Mesendoderm (in vitro differentiated cells): ENCODE measurements at regions not wholly inside any gene's neighbourhood (a gene's known extent, or its start where the extent isn't known, plus 50 kb on each side); places are given as distances from the start of the nearest gene placed in this dataset.

Source experiments
- DNase-seq: peaks from one replicate; pipeline ENCODE4 v3.0.0; 2013
- H2AK5ac ChIP-seq: 2 replicates; pipeline ENCODE4 v1.6.1; 2013; ENCODE audit warnings: low read length, inconsistent platforms
- H2BK120ac ChIP-seq: 2 replicates; pipeline ENCODE4 v1.6.1; 2013; ENCODE audit warnings: low read depth, mild to moderate bottlenecking, low read length, moderate library complexity, mixed read lengths
- H2BK15ac ChIP-seq: replicated peaks from 2 replicates; pipeline ENCODE4 v1.6.1; 2013; ENCODE audit warnings: low read depth, mild to moderate bottlenecking, moderate library complexity
- H2BK5ac ChIP-seq: 2 replicates; pipeline ENCODE4 v1.6.1; 2013; ENCODE audit warnings: low read length, inconsistent platforms
- H3K18ac ChIP-seq: 2 replicates; pipeline ENCODE4 v1.6.1; 2013; ENCODE audit warnings: mild to moderate bottlenecking, low read length, mixed read lengths
- H3K23ac ChIP-seq: one replicate; pipeline ENCODE4 v1.6.1; 2013; ENCODE audit warnings: low read length
- H3K27ac ChIP-seq: 2 replicates; pipeline ENCODE4 v1.5.1; 2013; ENCODE audit warnings: low read depth, mild to moderate bottlenecking, inconsistent platforms, low read length, moderate library complexity
- H3K27me3 ChIP-seq: 2 replicates; pipeline ENCODE4 v1.6.1; 2013; ENCODE audit warnings: low read length, control low read depth, mild to moderate bottlenecking, inconsistent platforms; ENCODE audit not compliant: insufficient read depth, poor library complexity
- H3K36me3 ChIP-seq: 2 replicates; pipeline ENCODE4 v1.6.1; 2013; ENCODE audit warnings: low read length, inconsistent platforms; ENCODE audit not compliant: control insufficient read depth, insufficient read depth
- H3K4ac ChIP-seq: one replicate; pipeline ENCODE4 v1.6.1; 2013; ENCODE audit warnings: low read depth, mild to moderate bottlenecking, low read length, moderate library complexity
- H3K4me1 ChIP-seq: 2 replicates; pipeline ENCODE4 v1.6.1; 2013; ENCODE audit warnings: low read depth, low read length, inconsistent platforms; ENCODE audit not compliant: control insufficient read depth
- H3K4me2 ChIP-seq: 2 replicates; pipeline ENCODE4 v1.6.1; 2013; ENCODE audit warnings: low read length
- H3K4me3 ChIP-seq: 2 replicates; pipeline ENCODE4 v1.5.1; 2013; ENCODE audit warnings: mild to moderate bottlenecking, low read length
- H3K56ac ChIP-seq: one replicate; pipeline ENCODE4 v1.6.1; 2013; ENCODE audit warnings: low read length
- H3K79me1 ChIP-seq: 2 replicates; pipeline ENCODE4 v1.6.1; 2013; ENCODE audit warnings: low read length, inconsistent platforms
- H3K79me2 ChIP-seq: 2 replicates; pipeline ENCODE4 v1.6.1; 2013; ENCODE audit warnings: mild to moderate bottlenecking, low read length; ENCODE audit not compliant: control insufficient read depth, insufficient read depth
- H3K9ac ChIP-seq: 2 replicates; pipeline ENCODE4 v1.6.1; 2013; ENCODE audit warnings: low read length, inconsistent platforms
- H4K5ac ChIP-seq: one replicate; pipeline ENCODE4 v1.6.1; 2013; ENCODE audit warnings: low read length
- H4K8ac ChIP-seq: one replicate; pipeline ENCODE4 v1.6.1; 2013; ENCODE audit warnings: low read depth, mild to moderate bottlenecking, control low read depth, low read length, moderate library complexity
- WGBS: extraction: QIAGEN DNeasy Blood & Tissue Kit; methylation state at CpG from one replicate; pipeline ENCODE4 v1.1.7; 2013; ENCODE audit warnings: low lambda C conversion rate, missing lambda C conversion rate; ENCODE audit not compliant: insufficient coverage; ENCODE audit errors: extremely low coverage; 5-methylcytosine and 5-hydroxymethylcytosine counted together

DNA sequence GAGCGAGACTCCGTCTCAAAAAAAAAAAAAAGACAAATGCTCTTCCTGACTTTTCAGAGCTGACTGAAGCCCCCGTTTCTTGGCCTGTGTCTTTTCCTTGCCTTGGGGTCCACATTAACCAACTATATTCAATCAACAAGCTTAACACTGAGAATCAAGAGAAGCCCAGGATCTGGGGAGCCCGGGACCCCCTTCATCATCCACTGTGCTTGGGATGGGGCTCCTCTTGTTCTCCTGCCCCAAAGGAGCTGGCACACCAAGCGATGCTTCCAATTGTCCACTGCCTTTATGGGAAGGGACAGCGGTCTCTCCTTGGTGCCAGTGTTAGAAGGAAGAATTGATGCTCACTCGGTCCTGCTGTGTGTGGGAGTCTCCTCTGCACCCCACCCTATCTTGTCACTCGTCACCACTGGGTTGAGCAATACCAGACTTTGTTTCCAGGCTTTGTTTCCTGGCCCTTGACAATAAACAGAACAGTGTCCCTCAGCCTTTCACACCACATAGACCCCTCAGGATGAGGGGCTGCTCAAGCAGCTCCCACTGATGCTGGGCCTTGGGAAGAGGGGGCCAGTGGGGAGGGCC is 146.7 kb downstream of the KCNJ12 start:
- H3K79me2 ChIP-seq: no peaks in the 10 kb centered on the region
- no peak overlapping the region for H2BK120ac ChIP-seq
- H3K4ac ChIP-seq: no peak overlapping the region
- no peak overlapping the region for H3K23ac ChIP-seq
- H3K9ac ChIP-seq: no peak overlapping the region
- H3K18ac ChIP-seq: no peak overlapping the region
- H3K79me1 ChIP-seq: no peaks in the 10 kb centered on the region
- no peaks in the 10 kb centered on the region for H3K27me3 ChIP-seq
- H2BK15ac ChIP-seq: no peak overlapping the region
- DNase-seq: no peak
- no peak overlapping the region for H3K4me3 ChIP-seq
- no peak overlapping the region for H3K27ac ChIP-seq
- no peak overlapping the region for H2BK5ac ChIP-seq
- H2AK5ac ChIP-seq: no peak overlapping the region
- H4K8ac ChIP-seq: no peak overlapping the region
- H4K5ac ChIP-seq: no peak overlapping the region
- no peaks in the 10 kb centered on the region for H3K4me1 ChIP-seq
- no peak overlapping the region for H3K4me2 ChIP-seq
- H3K36me3 ChIP-seq: no peaks in the 10 kb centered on the region
- no peak overlapping the region for H3K56ac ChIP-seq
- no CpG with 5 or more reads among the region's 8 CpGs for WGBS

- Histone ChIP-seq H3K4me3 (no peak overlapping the region), H3K4me2 (no peak overlapping the region), H3K79me1 (no peaks in the 10 kb centered on the region), H2BK120ac (no peak overlapping the region), H3K27me3 (no peaks in the 10 kb centered on the region), H4K5ac (no peak overlapping the region), H4K8ac (no peak overlapping the region), H2AK5ac (no peak overlapping the region), H3K27ac (no peak overlapping the region), H3K56ac (no peak overlapping the region), H3K9ac (no peak overlapping the region), H3K23ac (no peak overlapping the region), H3K36me3 (no peaks in the 10 kb centered on the region), H2BK5ac (no peak overlapping the region), H3K79me2 (no peaks in the 10 kb centered on the region), H3K4ac (no peak overlapping the region), H3K4me1 (no peaks in the 10 kb centered on the region), H3K18ac (no peak overlapping the region), H2BK15ac (no peak overlapping the region)
- WGBS: no CpG with 5 or more reads among the region's 7 CpGs
- DNase-seq: no peak
Observed at GRCh38 chr17:21523497-21524210, 147.5 kb downstream of the KCNJ12 start.

DNA sequence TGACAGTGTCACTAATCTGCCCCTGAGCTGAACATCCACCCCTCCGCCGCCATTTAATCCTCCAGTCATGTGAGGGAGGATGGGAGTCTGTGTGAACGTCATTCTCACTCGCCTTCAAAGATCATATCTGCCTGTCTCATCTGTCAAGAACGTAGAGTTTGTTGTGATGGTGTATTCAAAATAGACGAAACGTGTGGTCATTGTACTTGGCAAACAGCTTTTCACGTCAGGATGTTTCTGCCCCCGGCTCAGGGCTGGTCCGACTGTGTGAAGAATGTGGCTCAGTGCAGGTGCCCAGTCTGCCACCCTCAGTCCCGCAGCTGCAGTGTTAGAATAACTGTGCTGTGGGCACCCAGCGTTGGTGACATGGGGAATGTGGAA is 148.0 kb downstream of the KCNJ12 start:
- H3K4me2 ChIP-seq: no peak overlapping the region
- no peaks in the 10 kb centered on the region for H3K79me2 ChIP-seq
- no peak overlapping the region for H2BK5ac ChIP-seq
- no peaks in the 10 kb centered on the region for H3K27me3 ChIP-seq
- no peak overlapping the region for H3K27ac ChIP-seq
- no peak overlapping the region for H3K56ac ChIP-seq
- no CpG with 5 or more reads among the region's 12 CpGs for WGBS
- no peak overlapping the region for H2AK5ac ChIP-seq
- no peak overlapping the region for H3K23ac ChIP-seq
- no peak overlapping the region for H3K9ac ChIP-seq
- H4K5ac ChIP-seq: no peak overlapping the region
- no peak overlapping the region for H3K4me3 ChIP-seq
- no peak overlapping the region for H2BK120ac ChIP-seq
- H3K4me1 ChIP-seq: no peaks in the 10 kb centered on the region
- H4K8ac ChIP-seq: no peak overlapping the region
- no peaks in the 10 kb centered on the region for H3K36me3 ChIP-seq
- H3K4ac ChIP-seq: no peak overlapping the region
- DNase-seq: no peak
- no peak overlapping the region for H2BK15ac ChIP-seq
- no peaks in the 10 kb centered on the region for H3K79me1 ChIP-seq
- no peak overlapping the region for H3K18ac ChIP-seq

GRCh38 chr17:21525464-21526130 is 149.4 kb downstream of the KCNJ12 start:
- no peak overlapping the region for H2BK5ac ChIP-seq
- no peak overlapping the region for H3K9ac ChIP-seq
- no peak overlapping the region for H3K18ac ChIP-seq
- H2BK120ac ChIP-seq: no peak overlapping the region
- no peak for DNase-seq
- no peak overlapping the region for H3K4ac ChIP-seq
- H3K79me2 ChIP-seq: no peaks in the 10 kb centered on the region
- H3K56ac ChIP-seq: no peak overlapping the region
- H3K4me3 ChIP-seq: no peak overlapping the region
- H2BK15ac ChIP-seq: no peak overlapping the region
- no peak overlapping the region for H4K8ac ChIP-seq
- no CpG with 5 or more reads among the region's 8 CpGs for WGBS
- no peaks in the 10 kb centered on the region for H3K79me1 ChIP-seq
- H2AK5ac ChIP-seq: no peak overlapping the region
- H3K4me2 ChIP-seq: no peak overlapping the region
- H3K4me1 ChIP-seq: no peaks in the 10 kb centered on the region
- H3K36me3 ChIP-seq: no peaks in the 10 kb centered on the region
- no peak overlapping the region for H3K23ac ChIP-seq
- no peaks in the 10 kb centered on the region for H3K27me3 ChIP-seq
- no peak overlapping the region for H3K27ac ChIP-seq
- no peak overlapping the region for H4K5ac ChIP-seq

GRCh38 chr17:21528031-21528695 is 152.0 kb downstream of the KCNJ12 start:
- no peak overlapping the region for H2BK15ac ChIP-seq
- no CpG with 5 or more reads among the region's 9 CpGs for WGBS
- H2BK120ac ChIP-seq: no peak overlapping the region
- no peak overlapping the region for H4K5ac ChIP-seq
- H3K9ac ChIP-seq: no peak overlapping the region
- H3K27me3 ChIP-seq: no peaks in the 10 kb centered on the region
- H3K79me2 ChIP-seq: no peaks in the 10 kb centered on the region
- H3K4me2 ChIP-seq: no peak overlapping the region
- H3K4ac ChIP-seq: no peak overlapping the region
- no peak overlapping the region for H3K56ac ChIP-seq
- H3K18ac ChIP-seq: no peak overlapping the region
- no peaks in the 10 kb centered on the region for H3K36me3 ChIP-seq
- DNase-seq: no peak
- H4K8ac ChIP-seq: no peak overlapping the region
- no peak overlapping the region for H3K23ac ChIP-seq
- H2BK5ac ChIP-seq: no peak overlapping the region
- no peak overlapping the region for H3K27ac ChIP-seq
- H3K4me1 ChIP-seq: no peaks in the 10 kb centered on the region
- no peak overlapping the region for H3K4me3 ChIP-seq
- no peak overlapping the region for H2AK5ac ChIP-seq
- H3K79me1 ChIP-seq: no peaks in the 10 kb centered on the region
